GM23248 (cell line): ENCODE measurements at regions not wholly inside any gene's neighbourhood (a gene's known extent, or its start where the extent isn't known, plus 50 kb on each side); places are given as distances from the start of the nearest gene placed in this dataset.

Experiments used
- EZH2 ChIP-seq: fragments of 200-600 bp; sonication (generic); IDR thresholded peaks from 2 replicates; pipeline ENCODE4 v1.6.1; 2018; ENCODE audit warnings: antibody characterized with exemption, mild to moderate bottlenecking; ENCODE audit not compliant: insufficient read depth, poor library complexity, severe bottlenecking
- EZH2phosphoT487 ChIP-seq: fragments of 200-600 bp; sonication (generic); IDR thresholded peaks from 2 replicates; pipeline ENCODE4 v1.6.1; 2018; ENCODE audit warnings: antibody characterized with exemption, moderate library complexity, mild to moderate bottlenecking, low read depth; ENCODE audit not compliant: insufficient read depth

DNA sequence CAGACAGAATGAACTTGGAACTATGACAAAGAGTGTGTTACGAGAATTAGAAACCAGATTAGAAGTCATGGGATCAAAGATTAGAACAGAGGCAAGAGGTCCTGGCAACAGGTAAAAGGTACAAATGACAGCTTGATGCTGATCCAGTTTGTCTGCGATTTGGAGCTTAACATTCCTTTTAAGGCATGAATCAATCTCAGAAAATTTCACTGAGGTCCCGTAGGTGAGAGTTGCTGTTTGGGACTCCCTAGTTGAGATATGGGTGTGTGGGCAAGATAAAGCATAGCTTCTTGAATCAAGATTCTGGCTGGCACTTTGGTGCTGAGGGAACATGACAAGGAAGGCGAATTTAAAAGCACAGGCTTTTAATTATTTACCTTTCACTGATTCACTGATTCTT lies 62.6 kb upstream of the ACSL4 start:
- TF ChIP-seq EZH2 (no peak), EZH2phosphoT487 (no peak)
